Adrenal gland (tissue), 9 donors: ENCODE measurements at regions not wholly inside any gene's neighbourhood (a gene's known extent, or its start where the extent isn't known, plus 50 kb on each side); places are given as distances from the start of the nearest gene placed in this dataset.

ENCODE experiments used
- DNase-seq, 7 donors: peaks; one replicate each; pipeline ENCODE4 v3.0.0-alpha.2; 2019 to 2020
- H3K27ac ChIP-seq, 5 donors: fragments of 200-600 bp; sonication (generic) in 4 of 5; 1 replicate in 3 of 5; 2 replicates in 2 of 5; pipeline versions ENCODE4 v1.5.1 to v1.8.0; 2016 to 2020; ENCODE audit warnings: mild to moderate bottlenecking in 1 of 5
- H3K27me3 ChIP-seq: fragments of 200-600 bp; 2 replicates; pipeline ENCODE4 v1.8.0; 2021
- H3K36me3 ChIP-seq, 2 donors: fragments of 200-600 bp; replicated peaks in 1 of 2; 1 replicate in 1 of 2; 2 replicates in 1 of 2; pipeline versions ENCODE4 v1.5.1 to v1.8.0; 2018 to 2022
- H3K4me1 ChIP-seq, 2 donors: fragments of 200-600 bp; replicated peaks in 1 of 2; 1 replicate in 1 of 2; 2 replicates in 1 of 2; pipeline versions ENCODE4 v1.5.1 to v1.8.0; 2018 to 2021
- H3K4me3 ChIP-seq, 4 donors: fragments of 200-600 bp; sonication (generic) in 3 of 4; one replicate each; pipeline ENCODE4 v1.5.1; 2016 to 2018
- H3K9me3 ChIP-seq, 3 donors: fragments of 200-600 bp; sonication (generic) in 1 of 3; replicated peaks in 1 of 3; 1 replicate in 2 of 3; 2 replicates in 1 of 3; pipeline versions ENCODE4 v1.5.1 to v1.8.0; 2016 to 2021
- CTCF ChIP-seq, 6 experiments: fragments of 450-650 bp in 4 of 6; fragments of 200-600 bp in 2 of 6; sonication (generic) in 1 of 6; IDR thresholded peaks; 1 replicate in 5 of 6; 2 replicates in 1 of 6; pipeline versions ENCODE4 v1.5.1 to v1.8.0; 2016 to 2021; ENCODE audit warnings: antibody characterized with exemption in 6 of 6, mild to moderate bottlenecking in 2 of 6, moderate library complexity in 1 of 6
- POLR2A ChIP-seq, 2 donors: fragments of 450-650 bp; IDR thresholded peaks; one replicate each; pipeline ENCODE4 v1.6.1; 2017; ENCODE audit warnings: antibody characterized with exemption in 2 of 2, mild to moderate bottlenecking in 2 of 2, moderate library complexity in 1 of 2
- WGBS, 4 donors: extraction: QIAGEN DNeasy Blood & Tissue Kit in 2 of 4; methylation state at CpG; one replicate each; pipeline versions ENCODE4 v1.1.5 to v1.1.7; 2013 to 2017; 5-methylcytosine and 5-hydroxymethylcytosine counted together
- intact Hi-C, 2 donors: fragments of 100-400 bp; cut with DNase I; formaldehyde crosslinking; loops; one replicate each; pipeline versions ENCODE4 v1.14.1 to v1.15.0; 2022 to 2023
- donor health status: healthy with polysubstance abuse.
- donor health status: Bipolar disorder and iron deficiency.
- donor health status: DM: yes; HTN: yes; CAD: no.
- donor health status: DM: no; HTN: no; CAD: no.
- donor health status: DM: no; HTN: no; CAD: no.

- 88 to 94% (median 91%) methylated on average over 6 of the region's 6 CpGs for WGBS, 4 donors
Observed at GRCh38 chr6:167525774-167526173, 200.9 kb downstream of the TTLL2 start.

GRCh38 chr6:167526465-167527368 lies 201.8 kb downstream of the TTLL2 start:
- no peak for DNase-seq
- no peaks in the 10 kb centered on the region for H3K36me3 ChIP-seq
- H3K9me3 ChIP-seq = no peaks in the 10 kb centered on the region
- TF ChIP-seq POLR2A (IDR thresholded peaks at IDR 0.05) = no peak
- no peak overlapping the region for H3K4me3 ChIP-seq
- no peak overlapping the region for H3K27ac ChIP-seq
- H3K4me1 ChIP-seq = no peaks in the 10 kb centered on the region
- intact Hi-C loops = no loop called here
- WGBS, 4 donors = 66 to 75% (median 71%) methylated on average over 23 of the region's 23 CpGs
- H3K27me3 ChIP-seq = no peaks in the 10 kb centered on the region

More at GRCh38 chr6:167525774-167526173, 200.9 kb downstream of the TTLL2 start:
- TF ChIP-seq CTCF (IDR thresholded peaks at IDR 0.05) (no peak), POLR2A (IDR thresholded peaks at IDR 0.05) (no peak)
- Histone ChIP-seq H3K4me3 (no peak overlapping the region), H3K36me3 (no peaks in the 10 kb centered on the region), H3K9me3 (no peaks in the 10 kb centered on the region), H3K27me3 (no peaks in the 10 kb centered on the region), H3K27ac (no peak overlapping the region), H3K4me1 (no peaks in the 10 kb centered on the region)
- DNase-seq = no peak
- intact Hi-C loops = no loop called here

GRCh38 chr6:167528239-167528638 lies 203.4 kb downstream of the TTLL2 start:
- no peak for DNase-seq
- no peak for TF ChIP-seq POLR2A (IDR thresholded peaks at IDR 0.05)
- no peak for TF ChIP-seq CTCF (IDR thresholded peaks at IDR 0.05)
- Histone ChIP-seq H3K9me3 (no peaks in the 10 kb centered on the region), H3K4me1 (no peaks in the 10 kb centered on the region), H3K36me3 (no peaks in the 10 kb centered on the region), H3K4me3 (no peak overlapping the region), H3K27me3 (no peaks in the 10 kb centered on the region), H3K27ac (no peak overlapping the region)
- 60 to 75% (median 72%) methylated on average over 2 of the region's 2 CpGs for WGBS, 4 donors
- intact Hi-C loops = no loop called here

- no peaks in the 10 kb centered on the region for H3K9me3 ChIP-seq
- no peaks in the 10 kb centered on the region for H3K27me3 ChIP-seq
- H3K36me3 ChIP-seq = no peaks in the 10 kb centered on the region
- H3K4me1 ChIP-seq = no peaks in the 10 kb centered on the region
- intact Hi-C loops = no loop called here
- WGBS, 4 donors = 64 to 74% (median 71%) methylated on average over 6 of the region's 6 CpGs
- no peak for DNase-seq
- no peak for TF ChIP-seq CTCF (IDR thresholded peaks at IDR 0.05)
- no peak overlapping the region for H3K4me3 ChIP-seq
- no peak overlapping the region for H3K27ac ChIP-seq
Observed at GRCh38 chr6:167528976-167529375, 204.1 kb downstream of the TTLL2 start.
